HG02981 (cell line): ENCODE measurements at regions not wholly inside any gene's neighbourhood (a gene's known extent, or its start where the extent isn't known, plus 50 kb on each side); places are given as distances from the start of the nearest gene placed in this dataset.
"Not testable (repeated sequence)": the region's sequence is repeated elsewhere in the genome, so short reads cannot be mapped to it uniquely, and the experiment has no call there.

Source experiments
- ATAC-seq: cut with Tn5 transposase; IDR thresholded peaks from one replicate; pipeline ENCODE4 v1.9.1; 2021; ENCODE audit warnings: mild to moderate bottlenecking, moderate library complexity; ENCODE audit not compliant: unreplicated experiment

GRCh38 chr4:116180157-116180601 lies 905.2 kb downstream of the TRAM1L1 start:
- ATAC-seq = no peak

GRCh38 chr4:116151371-116151770 lies 934.0 kb downstream of the TRAM1L1 start:
- ATAC-seq = not testable (repeated sequence)

- ATAC-seq = no peak
These were observed 935.2 kb downstream of the TRAM1L1 start for GRCh38 chr4:116150152-116150551.

GRCh38 chr4:116143198-116143597 lies 942.2 kb downstream of the TRAM1L1 start:
- no peak for ATAC-seq

GRCh38 chr4:116132946-116133345 lies 952.4 kb downstream of the TRAM1L1 start:
- no peak for ATAC-seq

GRCh38 chr4:116126794-116127193 lies 958.6 kb downstream of the TRAM1L1 start:
- ATAC-seq = no peak

GRCh38 chr4:116122124-116122523 lies 963.3 kb downstream of the TRAM1L1 start:
- ATAC-seq = no peak

- no peak for ATAC-seq
These were observed 967.2 kb downstream of the TRAM1L1 start for GRCh38 chr4:116118221-116118620.

- not testable (repeated sequence) for ATAC-seq
These were observed 972.5 kb downstream of the TRAM1L1 start for GRCh38 chr4:116112861-116113260.

GRCh38 chr4:116110713-116111112 lies 974.7 kb downstream of the TRAM1L1 start:
- no peak for ATAC-seq

- ATAC-seq = no peak
These were observed 976.8 kb downstream of the TRAM1L1 start for GRCh38 chr4:116108606-116109005.

- no peak for ATAC-seq
These were observed 984.1 kb downstream of the TRAM1L1 start for GRCh38 chr4:116101321-116101720.

GRCh38 chr4:116099596-116099995 lies 985.8 kb downstream of the TRAM1L1 start:
- ATAC-seq = no peak

GRCh38 chr4:116097353-116097752 lies 983.9 kb upstream of the NDST4 start:
- not testable (repeated sequence) for ATAC-seq

- ATAC-seq = no peak
These were observed 979.5 kb upstream of the NDST4 start for GRCh38 chr4:116092961-116093360.

- no peak for ATAC-seq
These were observed 975.4 kb upstream of the NDST4 start for GRCh38 chr4:116088771-116089170.

- ATAC-seq = no peak
These were observed 969.5 kb upstream of the NDST4 start for GRCh38 chr4:116082808-116083366.

GRCh38 chr4:116073051-116073450 lies 959.6 kb upstream of the NDST4 start:
- ATAC-seq = no peak

GRCh38 chr4:116070283-116070682 lies 956.9 kb upstream of the NDST4 start:
- ATAC-seq = no peak

GRCh38 chr4:116066711-116067245 lies 953.4 kb upstream of the NDST4 start:
- no peak for ATAC-seq

GRCh38 chr4:116064331-116064730 lies 950.9 kb upstream of the NDST4 start:
- no peak for ATAC-seq

GRCh38 chr4:116059361-116059760 lies 945.9 kb upstream of the NDST4 start:
- no peak for ATAC-seq

- no peak for ATAC-seq
These were observed 944.7 kb upstream of the NDST4 start for GRCh38 chr4:116058129-116058528.
